Endometrium (tissue), 2 donors: ENCODE measurements at regions not wholly inside any gene's neighbourhood (a gene's known extent, or its start where the extent isn't known, plus 50 kb on each side); places are given as distances from the start of the nearest gene placed in this dataset.
"Not testable (repeated sequence)": the region's sequence is repeated elsewhere in the genome, so short reads cannot be mapped to it uniquely, and the experiment has no call there.

Source experiments
- FAIRE-seq: peaks from 2 replicates; lab custom pipeline; 2012; peaks lifted over from hg19 to GRCh38; lab: Jason Lieb, UNC
- donor health status: control.
- donor health status: control.

GRCh38 chr5:174489920-174490597, 234.3 kb upstream of the MSX2 start:
- no peak for FAIRE-seq

- no peak for FAIRE-seq
Measured at GRCh38 chr5:174490728-174491127, 233.7 kb upstream of the MSX2 start.

GRCh38 chr5:174491265-174491664, 233.1 kb upstream of the MSX2 start:
- no peak for FAIRE-seq

GRCh38 chr5:174491761-174492350, 232.5 kb upstream of the MSX2 start:
- no peak for FAIRE-seq

- no peak for FAIRE-seq
Measured at GRCh38 chr5:174493530-174493929, 230.9 kb upstream of the MSX2 start.

- not testable (repeated sequence) for FAIRE-seq
Measured at GRCh38 chr5:174497939-174498338, 226.4 kb upstream of the MSX2 start.

GRCh38 chr5:174498575-174498974, 225.8 kb upstream of the MSX2 start:
- not testable (repeated sequence) for FAIRE-seq

- no peak for FAIRE-seq
Measured at GRCh38 chr5:174500636-174501035, 223.7 kb upstream of the MSX2 start.

GRCh38 chr5:174501461-174502069, 222.8 kb upstream of the MSX2 start:
- FAIRE-seq, result no peak

- no peak for FAIRE-seq
Measured at GRCh38 chr5:174503086-174503460, 221.3 kb upstream of the MSX2 start.

- FAIRE-seq, result no peak
Measured at GRCh38 chr5:174503461-174504265, 220.7 kb upstream of the MSX2 start.

- no peak for FAIRE-seq
Measured at GRCh38 chr5:174504266-174504726, 220.1 kb upstream of the MSX2 start.

- FAIRE-seq, result no peak
Measured at GRCh38 chr5:174505621-174506020, 218.8 kb upstream of the MSX2 start.

GRCh38 chr5:174510782-174511453, 213.5 kb upstream of the MSX2 start:
- FAIRE-seq, result not testable (repeated sequence)

GRCh38 chr5:174511714-174512253, 212.6 kb upstream of the MSX2 start:
- FAIRE-seq, result no peak

- FAIRE-seq, result no peak
Measured at GRCh38 chr5:174514325-174514724, 210.1 kb upstream of the MSX2 start.

- no peak for FAIRE-seq
Measured at GRCh38 chr5:174514983-174515394, 209.4 kb upstream of the MSX2 start.

- FAIRE-seq, result no peak
Measured at GRCh38 chr5:174516741-174517140, 207.6 kb upstream of the MSX2 start.

- FAIRE-seq, result no peak
Measured at GRCh38 chr5:174518512-174518911, 205.9 kb upstream of the MSX2 start.

- FAIRE-seq, result no peak
Measured at GRCh38 chr5:174520420-174521396, 203.7 kb upstream of the MSX2 start.

GRCh38 chr5:174521449-174521848, 202.9 kb upstream of the MSX2 start:
- FAIRE-seq, result no peak
